HG02798 (cell line): ENCODE measurements at regions not wholly inside any gene's neighbourhood (a gene's known extent, or its start where the extent isn't known, plus 50 kb on each side); places are given as distances from the start of the nearest gene placed in this dataset.
"Not testable (repeated sequence)": the region's sequence is repeated elsewhere in the genome, so short reads cannot be mapped to it uniquely, and the experiment has no call there.

ENCODE experiments used
- ATAC-seq: cut with Tn5 transposase; IDR thresholded peaks from one replicate; pipeline ENCODE4 v1.9.1; 2021; ENCODE audit warnings: mild to moderate bottlenecking; ENCODE audit not compliant: unreplicated experiment, poor library complexity

DNA sequence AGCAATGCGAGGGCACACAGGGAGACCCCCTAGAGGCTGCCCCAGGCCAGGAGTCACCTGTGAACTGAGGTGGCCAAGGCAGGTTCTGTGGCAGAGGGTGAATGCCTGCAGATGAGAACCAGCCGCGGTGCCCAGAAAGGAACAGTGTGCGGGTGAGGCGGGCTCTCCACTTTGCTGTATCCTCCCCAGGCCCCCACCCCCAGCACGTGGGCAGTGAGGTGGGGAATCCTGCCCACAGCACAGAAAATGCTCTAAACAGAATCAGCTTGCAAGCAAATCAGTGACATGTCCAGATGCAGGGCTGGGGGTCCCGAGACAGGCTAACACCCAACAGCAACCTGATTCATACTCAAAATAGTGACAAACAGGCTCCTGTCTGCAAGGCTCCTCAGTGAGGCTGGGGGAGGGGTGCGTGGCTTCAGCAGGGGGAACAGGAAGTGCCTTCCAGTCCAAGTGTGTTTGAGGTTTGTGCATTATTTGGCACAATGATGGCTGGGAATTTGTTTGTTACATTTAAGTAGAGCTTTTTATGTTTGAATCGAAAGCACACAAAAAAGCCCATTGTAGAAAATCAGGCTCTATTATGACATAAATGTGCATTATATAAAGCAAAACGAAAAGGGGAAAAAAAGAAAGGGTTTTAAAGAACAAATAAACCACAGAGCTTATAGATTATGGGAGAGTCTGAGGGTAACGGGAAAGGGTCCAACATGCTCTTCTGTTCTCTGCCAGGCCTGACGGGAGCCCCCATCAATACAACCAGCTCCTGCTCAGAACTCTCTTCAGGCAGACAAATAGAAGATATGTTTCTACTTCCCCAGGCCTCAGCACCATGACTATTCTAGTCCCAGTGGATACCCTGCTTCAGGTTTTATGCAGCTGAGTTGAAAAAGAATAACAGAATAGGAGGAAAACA is 201.3 kb downstream of the HSD17B3 start:
- no peak for ATAC-seq

DNA sequence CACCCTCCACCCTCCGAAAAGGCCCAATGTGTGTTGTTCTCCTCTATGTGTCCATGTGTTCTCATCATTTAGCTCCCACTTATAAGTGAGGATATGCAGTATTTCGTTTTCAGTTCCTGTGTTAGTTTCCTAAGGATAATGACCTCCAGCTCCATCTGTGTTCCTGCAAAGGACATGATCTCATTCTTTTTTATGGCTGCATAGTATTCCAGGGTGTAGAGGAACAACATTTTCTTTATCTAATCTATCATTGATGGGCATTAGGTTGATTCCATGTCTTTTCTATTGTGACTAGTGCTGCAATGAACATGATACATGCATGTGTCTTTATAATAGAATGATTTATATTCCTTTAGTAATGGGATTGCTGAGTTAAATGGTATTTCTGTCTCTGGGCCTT is 211.3 kb downstream of the HSD17B3 start:
- not testable (repeated sequence) for ATAC-seq

DNA sequence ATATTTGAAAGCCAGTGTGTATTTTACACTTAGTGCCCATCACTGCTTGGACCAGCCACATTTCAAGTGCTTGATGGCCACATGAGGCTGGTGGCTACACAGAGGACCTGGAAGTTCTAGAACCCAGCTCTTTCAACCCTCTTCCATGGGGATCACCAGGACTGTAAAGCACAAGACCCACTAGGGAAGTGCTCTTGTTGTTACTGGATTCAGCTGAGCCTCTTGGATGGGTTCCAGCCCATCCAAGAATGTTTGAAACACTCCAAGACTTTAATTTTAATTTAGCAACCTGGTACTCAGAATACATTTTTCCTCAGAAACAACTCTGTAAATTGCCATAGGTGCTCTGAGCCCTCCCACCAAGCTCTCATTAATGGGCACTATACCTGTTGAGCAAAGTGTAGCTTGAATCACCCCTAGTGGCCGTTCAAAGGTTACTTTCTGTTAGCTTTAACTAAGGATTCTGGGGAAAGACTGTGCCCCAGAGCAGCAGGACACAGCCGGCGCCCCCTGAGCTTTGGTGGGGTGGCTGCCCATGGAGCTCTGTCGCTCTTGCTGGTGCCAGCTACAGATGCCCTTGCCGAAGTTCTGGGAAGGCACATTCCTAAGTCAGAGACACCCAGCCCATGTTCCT is 212.4 kb downstream of the HSD17B3 start:
- ATAC-seq: no peak

DNA sequence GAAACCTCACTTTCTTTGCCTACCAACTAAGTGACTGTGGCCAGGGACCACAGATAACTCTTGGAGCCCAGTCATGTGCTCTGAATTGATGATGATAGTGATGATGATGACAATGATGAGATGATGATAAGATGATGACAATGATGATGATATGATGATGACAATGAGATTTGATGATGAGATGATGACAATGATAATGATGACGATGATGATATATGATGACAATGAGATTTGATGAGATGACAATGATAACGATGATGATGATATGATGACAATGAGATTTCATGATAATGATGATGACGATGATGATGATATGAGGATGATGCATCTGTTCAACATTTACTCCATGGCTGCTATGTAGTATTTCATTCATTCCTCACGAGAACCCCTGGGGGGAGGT is 213.0 kb downstream of the ERCC6L2 start:
- no peak for ATAC-seq

DNA sequence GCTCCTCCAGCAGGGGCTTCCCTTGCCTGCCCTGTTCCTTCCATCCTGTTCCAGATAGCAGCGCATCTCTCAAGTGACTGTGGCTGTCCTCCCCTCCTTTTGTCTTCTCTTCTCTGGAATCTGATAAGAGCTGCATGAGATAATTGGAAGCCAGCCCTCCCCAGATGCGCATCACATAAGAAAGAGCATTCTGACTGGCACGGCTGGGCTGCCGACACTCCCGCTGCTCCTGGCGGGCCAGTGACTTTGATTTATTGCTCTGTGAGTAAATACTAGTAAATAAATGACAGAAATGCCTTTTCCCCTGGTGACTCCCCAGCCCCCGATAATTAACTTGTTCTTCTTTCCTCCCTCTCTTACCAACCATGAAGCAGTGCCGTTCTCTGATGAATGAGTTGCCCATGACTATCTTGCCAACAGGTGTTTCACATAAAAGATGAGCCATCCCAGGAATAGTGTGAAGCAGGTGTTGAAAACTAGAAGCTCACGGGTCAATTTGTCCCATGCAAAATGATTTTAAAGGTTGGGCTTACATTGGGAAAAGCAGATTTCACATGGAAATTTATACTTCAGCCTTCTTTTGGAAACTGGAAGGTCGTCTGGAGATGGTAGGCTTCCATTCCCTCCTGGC is 212.3 kb downstream of the ERCC6L2 start:
- ATAC-seq: no peak

DNA sequence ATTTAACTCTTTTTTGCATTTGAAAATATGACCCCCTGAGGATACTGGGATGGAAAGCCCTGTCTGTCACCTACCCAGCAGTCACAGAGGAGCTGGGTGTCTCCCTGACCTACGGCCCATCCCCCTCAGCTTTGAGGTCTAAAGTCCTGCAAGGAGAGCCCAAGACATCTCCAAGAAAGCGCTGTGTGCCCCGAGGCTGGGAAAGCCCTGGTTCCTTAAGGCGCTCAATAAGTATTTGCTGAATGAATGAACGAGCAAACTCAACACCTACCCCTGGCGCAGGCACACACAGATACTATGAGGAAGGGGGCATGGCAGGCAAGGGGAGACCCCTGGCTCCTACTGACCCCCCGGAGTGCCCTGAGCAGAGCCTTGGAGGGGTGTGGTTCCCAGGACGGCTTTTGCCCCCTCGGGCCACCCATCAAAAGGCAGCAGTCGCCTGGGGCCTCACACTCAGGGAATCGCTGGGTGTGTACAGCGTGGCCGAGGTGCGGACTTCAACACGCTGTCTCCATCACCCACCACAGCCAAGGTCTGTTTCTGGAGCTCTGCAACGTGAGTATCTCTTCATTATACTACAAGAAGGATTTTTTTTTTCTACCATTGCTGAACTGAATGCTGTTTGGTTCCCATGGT is 211.6 kb downstream of the ERCC6L2 start:
- ATAC-seq: no peak

DNA sequence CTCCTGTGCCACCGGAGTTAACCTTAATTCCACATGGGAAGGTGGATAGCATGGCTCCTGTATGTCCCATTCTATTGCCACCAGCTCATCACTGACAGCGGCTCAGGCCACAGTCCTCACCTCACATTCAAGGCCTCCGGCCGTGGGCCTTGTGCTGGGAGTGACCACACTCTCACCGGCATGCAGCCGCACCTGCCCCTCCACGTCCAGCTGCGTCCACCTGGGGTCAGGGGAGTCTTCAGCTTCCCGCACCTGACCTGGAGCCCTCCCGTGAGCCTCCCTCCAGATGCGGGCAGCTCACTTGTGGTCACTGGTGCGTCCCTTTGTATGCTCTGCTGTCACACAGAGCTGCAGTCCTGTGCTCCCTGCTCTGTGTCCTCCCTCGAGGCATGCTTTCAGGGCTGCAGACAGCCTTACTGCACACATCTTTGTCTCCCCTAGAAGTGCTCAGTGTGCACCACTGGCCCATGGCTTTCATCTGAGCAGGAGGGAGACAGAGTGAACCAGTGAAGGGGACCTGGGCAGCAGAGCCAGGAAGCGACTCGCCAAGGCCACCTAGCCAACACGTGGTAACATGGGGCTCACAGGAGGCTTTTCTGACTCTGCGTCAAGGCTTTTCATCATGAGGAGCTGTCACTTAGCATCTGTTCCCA is 210.1 kb downstream of the ERCC6L2 start:
- no peak for ATAC-seq

DNA sequence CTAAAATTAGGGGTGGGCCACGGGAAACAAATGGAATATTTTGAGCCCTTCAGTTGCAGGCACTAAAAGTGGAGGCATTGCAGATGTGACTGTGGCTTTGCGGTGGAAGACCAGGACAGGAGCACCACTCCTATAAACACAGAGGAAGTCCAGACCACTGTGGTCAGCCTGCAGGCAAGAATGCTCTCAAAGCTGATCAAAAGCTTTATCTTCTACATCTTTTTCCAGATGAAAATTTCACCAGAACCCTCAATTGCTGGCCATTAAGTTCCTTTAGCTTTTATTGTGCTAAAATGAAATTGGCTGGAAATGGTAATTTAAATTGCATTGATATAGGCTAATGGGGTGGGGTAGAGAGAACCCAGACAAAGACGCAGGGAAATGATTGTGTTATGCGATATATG is 208.8 kb downstream of the ERCC6L2 start:
- ATAC-seq: no peak

DNA sequence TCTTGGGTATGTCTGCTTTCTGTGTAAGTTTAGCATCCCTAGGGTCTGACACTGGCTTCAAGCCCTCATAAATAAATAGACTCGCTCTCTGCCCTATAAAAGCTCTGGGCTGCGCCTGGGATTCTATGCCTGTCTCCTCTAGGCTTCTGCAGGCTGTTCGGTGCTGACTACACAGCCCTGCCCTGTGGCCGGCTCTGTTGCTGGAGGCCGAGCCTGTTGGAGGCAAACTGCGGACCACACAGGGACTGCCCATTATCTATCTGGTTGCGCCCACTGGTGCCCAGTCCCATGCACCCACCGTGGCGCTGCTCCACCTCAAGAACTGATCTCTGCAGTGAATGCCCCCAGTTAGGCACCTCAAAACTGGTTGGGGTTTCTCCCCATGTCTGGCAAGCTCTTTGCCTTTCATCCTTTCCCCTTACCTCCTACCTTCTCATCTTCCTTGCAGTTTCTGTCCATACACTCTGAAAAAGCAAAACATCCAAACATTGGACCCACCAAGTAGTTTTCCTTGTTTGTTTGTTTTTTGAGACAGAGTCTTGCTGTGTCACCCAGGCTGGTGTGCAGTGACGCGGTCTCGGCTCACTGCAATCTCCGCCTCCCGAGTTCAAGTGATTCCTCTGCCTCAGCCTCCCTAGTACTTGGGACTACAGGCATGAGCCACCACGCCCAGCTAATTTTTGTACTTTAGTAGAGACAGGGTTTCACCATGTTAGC is 207.2 kb downstream of the ERCC6L2 start:
- ATAC-seq: no peak

DNA sequence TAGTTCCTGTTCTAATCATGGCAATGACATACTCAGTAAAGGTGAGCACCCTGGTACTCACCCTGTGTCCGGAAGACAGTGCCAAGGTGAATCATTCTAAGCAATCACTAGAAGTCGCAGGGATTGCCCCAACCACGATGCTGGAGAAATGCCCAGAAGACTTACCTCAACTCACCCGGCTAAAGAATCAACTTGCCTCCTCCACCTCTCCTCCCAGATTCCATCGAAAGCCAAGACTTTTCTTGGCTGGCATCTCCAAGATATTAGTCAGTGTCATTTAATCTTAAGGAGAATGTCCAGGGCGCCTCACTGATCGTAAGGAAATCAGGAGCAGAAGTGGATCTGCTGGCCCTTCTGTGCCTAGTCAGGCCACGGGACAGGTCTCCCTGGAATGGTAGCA is 204.9 kb downstream of the ERCC6L2 start:
- no peak for ATAC-seq

DNA sequence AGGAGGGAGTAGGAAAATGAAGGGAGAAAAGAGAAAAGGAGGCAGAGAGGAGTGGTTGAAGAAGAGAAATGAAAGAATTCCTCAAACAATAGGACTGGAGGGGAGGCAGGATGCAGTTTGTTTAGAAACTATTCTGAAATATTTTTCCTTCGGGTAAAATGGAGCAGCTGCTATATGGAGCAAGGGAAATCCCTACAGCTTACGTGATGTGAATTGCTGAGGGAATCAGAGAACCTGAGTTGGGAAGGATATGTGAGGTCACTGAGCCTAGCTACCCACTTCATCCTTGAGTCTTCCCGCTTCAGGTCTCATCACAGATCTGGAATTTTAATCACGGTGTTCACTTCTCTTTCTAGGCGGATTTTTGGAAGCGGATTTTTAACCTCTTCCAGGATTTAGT is 204.3 kb downstream of the ERCC6L2 start:
- no peak for ATAC-seq

DNA sequence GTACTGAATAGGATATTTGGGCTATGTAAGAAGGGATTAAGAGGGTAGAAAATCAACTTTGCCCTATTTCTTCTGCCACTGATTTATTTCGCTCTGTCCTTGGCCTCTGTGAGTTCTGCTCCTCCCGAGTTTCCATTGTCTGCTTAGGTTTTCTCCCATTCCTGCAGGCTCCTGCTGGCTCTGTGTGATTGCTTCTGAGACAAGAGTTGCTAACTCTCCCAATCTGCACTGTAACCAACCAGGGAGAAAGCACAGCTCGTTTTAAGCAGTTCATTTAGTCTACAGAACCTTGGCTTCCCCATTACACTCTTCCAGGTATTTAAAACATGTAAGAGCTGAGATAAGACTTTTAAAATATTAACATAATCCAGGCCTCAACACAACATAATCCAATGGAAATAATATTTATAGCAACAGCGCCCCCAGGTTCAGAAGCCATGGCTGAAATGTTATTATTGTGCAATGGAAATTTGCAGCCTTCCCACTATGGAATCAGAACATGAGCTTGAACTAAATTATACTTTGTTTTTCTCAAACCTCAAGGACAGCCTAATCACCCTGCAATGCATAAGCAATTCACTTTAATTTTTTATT is 203.5 kb downstream of the ERCC6L2 start:
- no peak for ATAC-seq

DNA sequence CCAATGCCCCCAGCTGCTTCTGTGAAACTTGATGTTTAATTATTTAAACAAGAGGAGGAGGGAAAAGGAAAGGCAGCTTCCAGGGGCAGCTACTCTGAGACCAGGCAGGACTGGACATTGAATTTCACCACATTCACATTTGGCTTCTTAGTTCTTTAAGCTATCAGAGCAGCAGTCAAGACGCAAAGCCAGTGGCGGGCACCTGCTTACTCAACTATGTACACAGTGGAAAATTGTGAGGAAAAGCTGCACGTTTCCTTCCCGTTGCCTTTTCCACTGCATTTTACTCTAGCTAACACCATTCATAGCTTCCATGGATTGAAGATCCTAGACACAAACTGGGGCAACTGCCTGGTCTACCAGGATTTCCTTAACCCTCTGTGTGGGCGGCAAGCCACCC is 200.3 kb downstream of the ERCC6L2 start:
- ATAC-seq: no peak

DNA sequence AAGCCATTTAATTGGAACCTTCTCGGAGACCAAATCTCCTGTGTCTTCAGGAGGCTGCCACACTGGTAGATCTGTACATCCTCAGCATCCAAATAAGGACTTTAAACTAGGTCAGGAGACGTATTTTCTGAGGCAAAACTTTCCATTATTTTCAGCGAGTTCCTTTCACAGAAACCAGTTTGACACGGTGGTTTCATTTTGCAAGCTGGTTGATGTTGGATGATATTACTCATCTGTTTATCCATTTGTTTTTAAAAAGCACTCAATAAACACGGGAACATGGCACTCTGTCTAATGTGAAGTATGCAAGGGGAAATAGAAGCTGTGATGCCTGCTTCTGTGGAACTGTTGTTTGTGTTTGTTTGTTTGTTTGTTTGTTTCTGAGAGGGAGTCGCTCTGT is 199.6 kb downstream of the ERCC6L2 start:
- ATAC-seq: no peak

DNA sequence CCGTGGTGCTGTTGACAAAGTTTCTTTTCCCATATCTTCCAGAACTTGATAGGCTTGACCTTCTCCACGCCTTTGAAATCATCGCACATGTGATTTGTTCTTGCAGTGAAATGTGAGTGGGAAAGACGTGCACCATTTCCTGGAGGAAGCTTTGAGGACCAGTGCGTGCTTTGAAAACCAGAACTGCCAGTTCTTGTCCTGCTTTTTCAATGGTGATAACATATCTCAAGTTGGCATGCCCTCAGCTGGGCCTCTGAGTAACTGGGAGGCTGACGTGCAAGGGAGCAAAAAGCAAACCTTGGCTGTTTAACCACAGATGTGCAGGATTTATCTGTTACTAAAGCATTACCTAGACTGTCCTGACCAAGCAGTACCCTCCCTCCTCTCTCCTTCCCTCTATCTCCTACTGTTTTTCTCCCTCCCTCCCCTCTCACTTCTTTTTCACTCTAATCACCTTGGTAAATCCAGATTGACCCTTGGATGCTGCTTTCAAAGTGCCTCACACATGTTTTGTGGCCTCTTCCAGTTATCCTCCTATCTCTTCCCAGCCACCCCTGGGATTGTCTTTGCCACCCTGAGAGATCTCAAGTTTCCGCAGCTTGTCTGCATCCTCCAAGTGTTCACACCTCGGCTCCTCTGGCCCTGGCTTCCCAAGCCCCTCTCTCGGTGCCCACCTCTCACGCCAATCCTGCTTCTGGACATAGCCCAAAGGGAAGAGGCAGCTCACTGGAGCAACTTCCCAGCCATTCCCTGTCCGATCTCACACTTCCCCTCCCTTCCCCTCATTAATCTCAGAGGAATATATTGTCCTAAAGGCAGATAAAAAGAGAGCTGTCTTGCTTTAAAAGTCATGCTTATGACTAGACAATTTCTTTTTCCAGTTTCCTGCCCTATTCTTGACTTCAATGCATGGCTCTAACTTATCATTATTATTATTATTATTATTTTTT is 198.3 kb downstream of the ERCC6L2 start:
- no peak for ATAC-seq

DNA sequence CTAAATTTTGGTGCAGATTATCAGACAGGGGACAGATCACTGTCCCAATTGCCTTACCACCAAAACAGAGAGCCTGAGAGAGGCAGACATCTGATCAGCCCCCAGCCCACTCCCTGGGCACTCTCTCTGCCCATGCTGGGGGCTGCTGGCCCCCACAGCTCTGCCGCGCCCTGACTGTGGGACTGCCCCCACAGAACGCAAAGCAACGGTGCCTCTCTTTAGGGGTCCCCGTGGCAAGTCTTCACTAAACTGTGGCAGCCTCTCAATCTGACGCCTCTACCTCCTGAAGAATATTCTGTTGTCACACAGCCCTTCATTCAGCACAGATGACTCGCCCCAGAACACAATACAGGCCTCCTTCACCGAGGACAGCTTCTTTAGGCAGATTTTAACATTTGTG is 197.4 kb downstream of the ERCC6L2 start:
- ATAC-seq: no peak

DNA sequence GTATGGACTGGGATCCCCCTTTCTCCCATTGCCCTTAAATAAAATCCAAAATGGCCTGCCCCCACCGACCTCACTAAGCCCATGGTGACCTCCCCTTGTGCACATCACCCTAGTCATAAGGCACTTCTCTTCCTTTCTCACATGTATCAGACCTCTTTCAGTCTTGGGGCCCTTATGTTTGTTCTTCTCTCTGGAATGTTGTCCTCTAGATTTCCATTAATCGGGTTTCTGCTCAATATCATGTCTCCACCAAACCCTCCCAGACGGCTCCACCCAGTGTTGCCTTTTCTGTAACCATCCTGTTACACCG is 196.3 kb downstream of the ERCC6L2 start:
- ATAC-seq: no peak

DNA sequence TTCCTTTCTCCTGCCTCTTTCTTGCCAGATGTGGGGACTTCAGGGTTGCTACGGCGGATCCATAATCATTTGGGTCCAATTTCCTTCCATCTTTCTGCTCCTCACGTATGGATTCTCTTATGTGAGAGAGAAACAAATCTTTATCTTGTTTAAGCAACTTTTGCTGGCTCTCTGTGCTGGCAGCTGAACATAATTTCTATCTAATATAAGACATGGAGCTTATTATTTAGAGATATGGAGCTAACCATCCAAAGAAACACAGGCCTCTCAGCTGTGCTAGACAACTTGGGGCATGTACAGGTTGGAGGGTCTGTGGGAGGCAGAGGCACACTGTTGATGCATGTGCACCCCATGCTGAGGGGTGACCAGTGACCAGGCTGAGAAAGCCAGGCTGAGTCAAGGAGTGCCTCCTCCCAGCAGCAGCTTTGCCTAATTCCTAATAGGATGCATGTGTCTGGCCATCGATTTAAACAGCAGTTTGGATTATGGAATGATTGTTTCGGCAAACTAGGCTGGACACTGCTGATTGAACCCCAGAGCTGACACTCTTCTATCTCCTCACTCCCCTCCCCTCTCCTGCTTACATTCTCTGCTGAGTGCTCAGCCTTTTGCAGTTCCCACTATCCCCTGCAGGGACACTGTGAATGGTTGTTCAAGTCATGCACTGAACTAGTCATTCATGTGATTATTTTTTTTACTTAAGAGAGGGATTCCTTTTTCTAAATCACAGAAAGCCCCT is 195.8 kb downstream of the ERCC6L2 start:
- ATAC-seq: no peak
